Sigmoid colon (tissue), 4 donors: ENCODE measurements at regions not wholly inside any gene's neighbourhood (a gene's known extent, or its start where the extent isn't known, plus 50 kb on each side); places are given as distances from the start of the nearest gene placed in this dataset.

Experiments
- CTCF ChIP-seq, 4 experiments: fragments of 450-650 bp in 3 of 4; fragments of 200-600 bp in 1 of 4; IDR thresholded peaks; one replicate each; pipeline ENCODE4 v1.5.1; 2016 to 2019; ENCODE audit warnings: antibody characterized with exemption in 4 of 4, mild to moderate bottlenecking in 3 of 4, moderate library complexity in 2 of 4
- EP300 ChIP-seq, 4 donors: sonication (generic); formaldehyde crosslinking; IDR thresholded peaks; one replicate each; pipeline ENCODE4 v1.6.1; 2017; ENCODE audit warnings: antibody characterized with exemption in 4 of 4
- POLR2A ChIP-seq, 2 donors: fragments of 450-650 bp; IDR thresholded peaks; one replicate each; pipeline ENCODE4 v1.6.1; 2016; ENCODE audit warnings: antibody characterized with exemption in 2 of 2, mild to moderate bottlenecking in 2 of 2, moderate library complexity in 2 of 2
- POLR2AphosphoS5 ChIP-seq, 4 donors: sonication (generic); formaldehyde crosslinking; IDR thresholded peaks; one replicate each; pipeline ENCODE4 v1.6.1; 2017; ENCODE audit warnings: antibody characterized with exemption in 4 of 4

- TF ChIP-seq POLR2A (IDR thresholded peaks at IDR 0.05) (no peak), POLR2AphosphoS5 (IDR thresholded peaks at IDR 0.05) (no peak), CTCF (IDR thresholded peaks at IDR 0.05) (no peak), EP300 (IDR thresholded peaks at IDR 0.05) (no peak)
Observed at GRCh38 chr11:95717314-95717713, 72.3 kb downstream of the FAM76B start.
